Ramos (cell line): ENCODE measurements at regions not wholly inside any gene's neighbourhood (a gene's known extent, or its start where the extent isn't known, plus 50 kb on each side); places are given as distances from the start of the nearest gene placed in this dataset.
"Not testable (repeated sequence)": the region's sequence is repeated elsewhere in the genome, so short reads cannot be mapped to it uniquely, and the experiment has no call there.

Source experiments
- in situ Hi-C: fragments of 300-500 bp; cut with MboI; formaldehyde crosslinking; loops from one replicate; pipeline ENCODE4 v1.14.3; 2022; ENCODE audit warnings: low sequenced_read_pairs; ENCODE audit not compliant: unreplicated experiment

DNA sequence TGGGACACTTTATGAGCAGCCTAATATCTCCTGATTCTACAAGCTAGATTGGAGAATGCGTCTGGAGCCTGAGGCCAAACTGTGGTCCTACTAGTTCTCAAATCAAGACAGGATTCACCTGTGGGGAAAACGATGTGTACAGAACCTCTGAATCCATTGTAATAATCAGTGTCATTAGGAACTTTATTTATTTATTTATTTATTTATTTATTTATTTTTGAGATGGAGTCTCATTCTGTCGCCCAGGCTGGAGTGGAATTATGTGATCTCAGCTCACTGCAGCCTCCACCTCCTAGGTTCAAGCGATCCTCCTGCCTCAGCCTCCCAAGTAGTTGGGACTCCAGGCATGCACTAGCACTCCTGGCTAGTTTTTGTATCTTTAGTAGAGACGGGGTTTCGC is 52.6 kb upstream of the KIF26B start:
- in situ Hi-C loops, result not testable (repeated sequence)

DNA sequence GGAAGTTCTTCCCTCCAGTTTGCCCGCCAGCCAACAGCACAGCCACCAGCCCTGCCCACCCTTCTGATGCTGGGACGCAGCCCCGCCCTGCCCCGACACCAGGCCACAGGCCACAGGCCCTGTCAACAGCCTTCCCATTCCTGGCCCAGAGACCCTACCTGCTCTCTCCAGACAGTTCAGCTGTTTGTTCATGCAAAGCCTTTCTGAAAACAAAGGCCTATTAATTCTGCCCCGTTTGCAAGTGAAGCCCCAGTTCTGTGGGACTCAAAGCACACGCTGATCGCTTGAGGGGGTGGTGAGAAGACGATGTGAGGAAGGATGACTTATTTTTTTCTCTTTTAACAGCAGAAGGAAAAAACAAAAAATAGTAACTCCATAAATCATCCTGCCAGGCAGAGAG is 55.4 kb upstream of the KIF26B start:
- in situ Hi-C loops, result no loop called here

GRCh38 chr1:245098924-245099323 is 55.9 kb upstream of the KIF26B start:
- in situ Hi-C loops, result no loop called here

DNA sequence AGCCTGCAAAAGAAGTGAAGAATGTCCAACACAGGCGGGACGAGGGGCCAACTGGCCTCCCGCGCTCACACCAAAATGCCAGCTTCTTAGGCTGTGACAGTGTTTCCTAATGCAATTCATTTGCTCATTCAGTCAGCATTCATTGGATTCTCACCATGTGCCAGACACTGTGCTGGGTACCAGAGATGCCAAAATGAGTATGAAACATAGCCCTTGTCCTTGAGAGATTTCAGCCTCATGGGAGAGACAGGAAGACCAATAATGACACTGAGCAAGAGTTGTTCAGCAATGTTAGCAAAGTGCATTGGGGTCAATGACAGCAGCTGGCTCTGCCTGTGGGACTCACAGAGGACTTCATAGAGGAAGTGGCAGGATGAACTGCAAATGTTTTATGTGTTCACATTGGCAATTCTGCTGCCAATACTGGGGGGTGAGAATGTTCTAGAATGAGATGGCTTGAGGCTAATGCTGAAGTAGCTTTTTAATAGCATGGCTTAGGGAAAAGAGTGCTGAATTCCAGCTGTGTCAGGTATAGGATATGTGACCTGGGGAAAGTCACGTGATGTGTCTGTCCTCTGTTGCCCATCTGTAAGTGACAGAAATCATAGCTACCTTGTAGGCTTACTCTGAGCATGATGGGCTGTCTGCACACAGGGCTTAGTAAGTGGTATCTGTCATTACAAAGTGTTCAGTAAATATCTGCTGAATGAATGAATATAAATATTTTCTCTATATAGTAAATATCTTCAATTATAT is 58.3 kb upstream of the KIF26B start:
- in situ Hi-C loops, result no loop called here

DNA sequence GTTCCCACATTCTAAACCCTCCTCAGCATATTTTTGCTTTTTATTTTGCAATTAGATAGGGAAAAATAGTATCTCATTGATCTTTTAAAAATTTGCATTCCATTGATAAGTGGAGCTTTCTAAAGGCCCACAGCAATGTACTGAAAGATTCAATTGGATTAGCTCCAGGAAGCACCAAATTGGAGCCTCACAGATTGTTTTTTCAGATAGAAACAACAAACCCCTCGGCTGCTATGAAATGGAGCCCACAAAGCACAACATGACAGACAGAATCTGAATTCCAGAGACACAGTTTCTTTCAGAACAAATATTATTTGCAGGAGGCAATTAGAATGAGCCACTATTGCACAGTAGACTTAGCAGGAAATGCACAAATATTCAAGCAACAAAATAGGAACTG is 58.9 kb upstream of the KIF26B start:
- in situ Hi-C loops, result no loop called here

DNA sequence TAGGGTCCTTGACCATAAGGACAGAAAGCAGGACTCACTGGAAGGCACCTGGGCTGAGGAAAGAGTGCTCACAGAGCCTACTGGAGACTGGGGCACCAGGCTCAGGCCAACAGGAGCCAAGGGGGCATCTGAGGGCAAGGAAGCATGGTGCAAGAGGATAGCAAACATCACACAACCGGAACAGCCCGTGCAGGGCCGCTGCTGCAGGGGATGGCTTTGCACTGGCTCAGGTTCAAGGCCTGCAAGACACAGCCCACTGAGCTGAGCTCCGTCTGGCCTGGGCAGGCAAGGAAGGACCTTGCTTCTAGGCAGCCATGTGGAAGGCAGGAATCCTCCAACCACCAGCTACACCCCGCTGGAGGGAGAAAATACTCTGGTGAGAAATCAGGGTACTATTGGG is 59.8 kb upstream of the KIF26B start:
- in situ Hi-C loops, result no loop called here

DNA sequence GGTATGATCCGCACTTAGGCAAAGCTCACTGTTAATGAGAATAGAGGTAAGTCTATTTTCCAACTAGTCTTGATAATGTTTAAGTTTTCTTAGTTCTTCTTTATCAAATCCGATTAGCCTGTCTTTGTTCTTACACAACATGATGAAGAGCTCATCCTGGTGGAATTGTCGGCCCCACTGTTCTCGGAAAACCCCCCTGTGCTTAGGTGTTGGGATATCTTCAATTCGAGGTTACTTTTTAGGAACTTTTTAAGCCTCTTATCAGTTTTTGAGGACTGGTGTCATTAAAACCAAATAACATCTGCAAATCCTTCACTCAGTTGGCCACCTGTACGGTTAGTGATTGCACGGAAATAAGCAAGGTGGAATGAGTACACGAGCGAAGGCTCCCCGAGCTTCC is 60.7 kb upstream of the KIF26B start:
- in situ Hi-C loops, result no loop called here

DNA sequence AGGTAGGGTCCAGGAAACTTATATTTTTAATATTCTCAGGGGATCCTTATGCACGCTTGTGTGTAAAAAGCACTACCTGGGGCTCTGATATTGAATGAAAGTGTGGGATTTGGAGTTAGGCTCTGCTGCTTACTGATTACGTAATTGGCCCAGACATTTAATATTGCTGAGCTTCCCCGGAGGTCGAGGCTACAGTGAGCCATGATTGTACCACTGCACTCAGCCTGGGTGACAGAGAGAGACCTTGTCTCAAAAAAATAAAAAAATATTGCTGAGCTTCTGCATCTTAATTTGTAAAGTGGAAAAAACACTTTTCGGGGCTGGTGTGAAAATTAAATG is 62.2 kb upstream of the KIF26B start:
- in situ Hi-C loops, result no loop called here

DNA sequence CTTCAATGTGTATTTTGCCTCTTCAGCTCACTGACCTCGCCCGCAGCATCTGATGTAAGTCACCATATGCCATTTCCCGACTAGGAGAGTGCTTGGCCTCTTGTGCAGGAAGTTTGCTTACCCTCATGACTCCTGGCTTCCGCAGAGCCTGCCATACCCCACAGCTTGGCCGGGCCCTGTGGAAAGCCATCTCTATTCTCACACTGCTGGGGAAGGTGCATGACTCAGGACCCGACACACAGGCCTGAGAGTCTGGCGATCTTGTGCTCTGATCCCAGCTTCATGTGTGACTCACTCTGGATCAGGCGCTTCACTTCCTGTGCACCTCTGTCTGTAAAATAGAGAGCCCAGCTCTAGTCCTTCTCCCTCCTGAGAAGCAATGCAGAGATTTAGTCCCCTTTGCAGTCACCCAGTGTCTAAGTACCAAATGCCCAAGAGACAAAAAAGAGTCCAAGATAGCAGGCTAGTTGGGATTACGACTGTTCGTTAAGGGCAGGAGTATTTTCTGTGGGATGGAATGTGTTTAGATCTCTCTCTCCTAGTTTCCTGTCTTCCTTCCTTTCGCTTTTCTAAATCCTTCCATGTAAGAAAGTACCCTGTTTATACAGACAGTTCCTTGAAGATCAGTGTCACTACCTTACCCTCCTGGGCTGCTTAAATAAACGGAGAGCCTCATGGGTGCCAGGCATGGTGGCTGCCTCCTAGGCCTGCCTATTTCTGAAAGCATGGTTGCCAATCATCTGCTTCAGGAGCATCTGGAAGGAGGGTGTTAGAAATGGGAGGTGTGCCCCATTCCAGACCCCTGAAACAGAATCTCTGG is 62.8 kb upstream of the KIF26B start:
- in situ Hi-C loops, result no loop called here

DNA sequence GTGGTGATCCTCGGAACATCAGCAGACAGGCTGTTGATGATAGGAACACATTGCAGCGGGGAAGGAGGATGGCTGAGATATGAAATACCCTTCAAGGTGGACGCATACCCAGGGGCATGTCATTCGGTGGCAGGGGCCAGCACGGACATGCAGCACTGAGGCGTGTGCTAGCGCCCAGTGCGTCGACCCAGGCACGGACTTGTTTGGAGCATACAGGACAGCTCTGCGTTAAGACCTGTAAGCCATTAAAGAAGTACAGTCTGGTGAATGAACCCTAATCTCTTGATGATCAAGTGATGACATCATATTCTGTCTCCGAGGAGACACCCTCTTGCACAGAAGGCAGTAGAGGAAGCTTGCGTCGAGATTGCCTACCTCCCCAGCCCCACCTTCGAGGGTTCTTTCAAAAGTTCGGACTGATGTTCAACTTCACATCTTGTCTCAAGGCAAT is 63.6 kb upstream of the KIF26B start:
- in situ Hi-C loops, result no loop called here

DNA sequence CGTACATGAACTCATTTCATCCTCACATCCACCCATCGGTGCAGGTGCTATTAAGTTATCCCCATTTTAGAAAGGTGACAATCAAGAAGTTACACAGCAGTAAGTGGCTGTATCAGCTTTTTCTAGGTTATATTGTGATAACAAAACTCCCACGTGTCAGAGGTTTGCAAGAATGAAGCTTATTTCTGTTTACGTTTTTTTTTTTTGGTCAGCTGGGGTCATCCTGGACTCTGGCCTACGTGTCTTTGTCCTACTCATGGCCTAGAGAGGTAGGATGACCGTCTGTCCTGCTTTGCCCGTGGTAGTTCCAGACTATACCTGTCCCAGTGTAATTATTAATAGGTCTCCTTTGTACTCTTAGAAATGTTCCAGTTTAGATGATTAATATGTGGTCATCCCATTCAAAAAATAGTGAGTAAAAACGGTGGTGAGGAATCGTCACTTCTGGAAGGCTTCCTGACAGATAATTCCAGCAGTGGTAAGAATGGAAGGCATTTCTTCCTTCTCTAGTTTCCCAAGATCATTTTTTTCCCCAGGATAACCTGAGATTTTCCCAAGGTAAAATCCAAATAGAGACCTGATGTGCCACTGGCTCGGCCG is 64.2 kb upstream of the KIF26B start:
- in situ Hi-C loops, result no loop called here

- in situ Hi-C loops, result no loop called here
Measured at GRCh38 chr1:245087723-245088122, 67.1 kb upstream of the KIF26B start.

DNA sequence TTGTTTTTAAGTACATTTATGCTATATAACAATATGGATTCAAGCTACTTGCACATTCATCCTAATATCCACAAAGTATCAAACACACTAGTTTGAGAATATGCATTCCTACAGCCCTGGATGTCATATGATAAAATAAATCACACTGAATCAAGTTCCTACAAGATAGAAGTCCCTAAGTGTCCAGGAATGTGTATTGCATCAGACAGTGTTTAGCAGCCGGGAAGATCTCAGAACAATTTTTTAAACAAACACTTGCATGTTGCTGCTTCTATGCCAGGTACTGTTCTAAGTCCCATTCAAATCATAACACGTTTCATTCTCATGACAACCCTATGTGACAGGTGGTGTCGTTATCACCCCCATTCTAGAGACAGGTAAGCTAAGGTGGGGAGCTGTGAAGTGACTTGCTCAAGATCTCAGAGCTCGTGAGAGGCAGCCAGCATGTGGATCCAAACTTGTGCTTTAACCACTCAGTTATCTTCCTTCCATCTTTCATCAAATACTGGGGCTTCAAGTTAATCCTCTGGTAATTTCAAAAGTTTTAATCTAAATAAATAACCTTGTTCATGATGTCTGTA is 68.3 kb upstream of the KIF26B start:
- in situ Hi-C loops, result no loop called here

GRCh38 chr1:245085508-245086095 is 69.2 kb upstream of the KIF26B start:
- in situ Hi-C loops, result no loop called here

DNA sequence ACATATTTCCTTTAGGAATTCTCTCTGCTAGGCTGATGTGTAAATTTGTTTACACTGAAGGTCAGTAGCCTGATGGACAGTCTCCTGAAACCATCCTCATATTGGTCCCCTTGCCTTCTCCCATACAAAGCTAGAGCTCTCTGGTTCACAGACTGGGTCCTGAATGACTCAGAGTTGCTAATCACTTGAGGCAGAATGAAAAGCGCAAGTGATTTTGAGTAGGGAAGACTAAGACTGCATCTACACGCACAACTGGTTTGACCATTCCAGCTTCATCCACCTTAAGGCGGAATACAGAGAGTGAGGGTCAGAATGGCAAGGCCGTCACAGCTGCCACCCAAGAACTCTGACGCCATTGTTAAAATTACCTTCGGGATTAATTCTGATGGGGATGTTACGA is 70.2 kb upstream of the KIF26B start:
- in situ Hi-C loops, result no loop called here

DNA sequence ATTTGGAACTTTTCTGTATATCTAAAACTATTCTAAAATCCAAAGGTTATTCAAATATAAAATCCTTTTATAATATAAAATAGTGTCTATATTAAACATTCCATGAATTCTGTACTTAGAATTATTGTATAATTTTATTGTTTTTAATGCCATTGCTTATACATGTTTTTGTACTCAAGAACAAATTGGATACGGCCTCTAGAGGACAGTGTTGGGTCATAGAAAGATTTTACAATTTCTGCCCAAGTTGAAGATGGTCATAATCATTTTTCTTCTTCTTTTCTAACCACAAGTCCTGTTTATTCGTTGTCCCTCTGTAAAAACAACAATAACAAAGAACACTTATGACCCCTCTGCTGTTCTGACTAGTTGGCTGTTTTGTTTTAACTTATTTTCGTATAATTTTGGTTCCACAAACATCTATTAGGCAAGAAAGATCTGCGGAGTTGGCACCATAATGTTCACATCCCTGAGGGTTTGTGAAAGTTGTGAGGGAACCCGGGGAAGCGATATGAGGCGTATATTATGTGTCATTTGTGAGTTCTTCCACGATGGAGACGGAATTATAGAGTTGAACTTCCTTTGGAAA is 75.7 kb upstream of the KIF26B start:
- in situ Hi-C loops, result no loop called here

GRCh38 chr1:245074898-245075297 is 79.9 kb upstream of the KIF26B start:
- in situ Hi-C loops, result no loop called here

DNA sequence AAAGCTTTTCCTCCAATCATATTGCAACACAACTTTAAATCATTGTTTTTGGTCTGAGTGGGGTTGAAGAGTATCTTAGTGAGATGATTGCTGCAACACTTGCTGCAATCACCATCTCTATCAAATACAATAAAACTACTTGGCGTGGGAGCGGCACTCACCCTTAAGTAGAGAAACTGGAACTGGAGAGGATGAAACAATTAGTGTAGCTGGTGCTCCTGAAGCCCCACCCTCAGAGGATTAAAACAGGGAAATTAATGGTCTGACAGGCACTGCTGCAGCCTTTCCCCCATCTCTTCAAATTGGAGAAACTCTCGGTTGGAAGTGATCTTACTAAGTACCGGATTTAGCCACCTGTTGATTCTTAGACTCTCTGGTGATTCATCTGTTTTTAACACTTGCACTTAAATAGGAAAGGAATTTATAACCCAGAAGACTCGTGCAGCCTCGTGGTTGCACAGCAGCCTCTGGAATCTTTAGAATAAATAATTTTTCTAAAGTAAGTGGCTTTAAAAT is 80.5 kb upstream of the KIF26B start:
- in situ Hi-C loops, result no loop called here

DNA sequence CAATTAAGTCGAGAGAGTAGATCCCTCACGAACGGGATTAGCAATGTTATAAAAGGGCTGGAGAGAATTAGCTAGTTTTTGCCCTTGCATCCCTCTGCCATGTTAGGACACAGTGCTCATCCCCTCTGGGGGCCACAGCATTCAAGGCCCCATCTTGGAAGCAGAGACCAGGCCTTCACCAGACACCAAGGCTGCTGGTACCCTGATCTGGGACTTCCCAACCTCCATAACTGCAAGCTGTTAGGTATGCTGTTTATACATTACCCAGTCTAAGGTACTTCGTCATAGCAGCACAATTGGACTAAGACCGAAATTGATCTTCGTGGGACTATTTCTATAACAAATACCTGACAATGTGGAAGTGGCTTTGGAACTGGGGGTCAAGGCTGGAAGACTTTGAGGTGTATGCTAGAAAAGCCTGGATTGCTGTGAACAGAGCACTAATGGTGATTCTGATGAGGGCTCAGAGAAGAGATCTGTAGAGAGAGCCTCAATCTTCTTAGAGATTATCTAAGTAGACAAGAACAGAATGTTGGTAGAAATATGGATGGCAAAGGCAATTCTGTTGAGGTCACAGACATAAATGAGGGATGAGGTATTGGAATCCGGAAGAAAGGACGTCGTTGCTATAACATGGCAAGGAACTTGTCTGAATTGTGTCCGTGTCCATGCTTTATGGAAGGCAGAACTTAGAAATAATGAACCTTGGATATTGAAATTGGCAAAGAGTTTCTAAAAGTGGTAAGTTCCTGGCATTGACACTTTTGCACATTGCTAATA is 83.8 kb upstream of the KIF26B start:
- in situ Hi-C loops, result no loop called here
